ENCODE measurements at regions not wholly inside any gene's neighbourhood (a gene's known extent, or its start where the extent isn't known, plus 50 kb on each side); places are given as distances from the start of the nearest gene placed in this dataset.

GRCh38 chr11:82076126-82076525 lies 657.5 kb downstream of the FAM181B start:
- no peak for TF ChIP-seq EZH2 (IDR thresholded peaks at IDR 0.05; ENCODE audit: borderline replicate concordance)
- no peak for TF ChIP-seq CTCF (IDR thresholded peaks at IDR 0.05; ENCODE audit: poor library complexity)
- TF ChIP-seq EZH2phosphoT487 (IDR thresholded peaks at IDR 0.05; ENCODE audit: low read depth, severe bottlenecking, unreplicated experiment) = no peak
